B cell (primary cell): ENCODE measurements at regions not wholly inside any gene's neighbourhood (a gene's known extent, or its start where the extent isn't known, plus 50 kb on each side); places are given as distances from the start of the nearest gene placed in this dataset.

ENCODE experiments used
- ATAC-seq: fragments of 200-7000 bp; cut with Tn5 transposase; one replicate; pipeline ENCODE4 v1.10.0; 2021; ENCODE audit warnings: low read depth, mild to moderate bottlenecking, moderate number of reproducible peaks, moderate library complexity
- CTCF ChIA-PET: fragments of 350-600 bp; sonication (Branson Sonifier 250); formaldehyde crosslinking; loops from one replicate; lab custom pipeline; 2021; ENCODE audit warnings: antibody characterized with exemption, inconsistent platforms; lab: Charles Lee
- POLR2A ChIA-PET: fragments of 350-600 bp; sonication (Branson Sonifier 250); formaldehyde crosslinking; loops from one replicate; lab custom pipeline; 2021; ENCODE audit warnings: antibody characterized with exemption; lab: Charles Lee
- DNase-seq: peaks from one replicate; pipeline ENCODE4 v3.0.0; 2013
- H2AFZ ChIP-seq: 2 replicates; pipeline ENCODE4 v1.6.1; 2012; ENCODE audit warnings: mild to moderate bottlenecking, low read depth, low read length; ENCODE audit not compliant: insufficient read depth, poor library complexity, severe bottlenecking
- H3K27ac ChIP-seq, 2 donors: 1 replicate in 1 of 2; 2 replicates in 1 of 2; pipeline ENCODE4 v1.5.1; 2012 to 2013; ENCODE audit warnings: low read length in 2 of 2, mild to moderate bottlenecking in 2 of 2, moderate library complexity in 1 of 2
- H3K27me3 ChIP-seq, 4 experiments: fragments of 200-600 bp in 1 of 4; sonication (generic) in 1 of 4; replicated peaks in 1 of 4; 1 replicate in 2 of 4; 2 replicates in 2 of 4; pipeline versions ENCODE4 v1.6.1 to v1.7.0; 2013 to 2016; ENCODE audit warnings: low read length in 3 of 4, mild to moderate bottlenecking in 2 of 4, mixed read lengths in 1 of 4, moderate library complexity in 1 of 4; ENCODE audit not compliant: insufficient read depth in 4 of 4, control insufficient read depth in 3 of 4; ENCODE audit errors: control extremely low read depth in 1 of 4
- H3K36me3 ChIP-seq, 2 experiments: replicated peaks in 1 of 2; 1 replicate in 1 of 2; 2 replicates in 1 of 2; pipeline versions ENCODE4 v1.6.1 to v1.7.1; 2013; ENCODE audit warnings: low read length in 1 of 2; ENCODE audit not compliant: insufficient read depth in 2 of 2, control insufficient read depth in 1 of 2; ENCODE audit errors: control extremely low read depth in 1 of 2, extremely low read depth in 1 of 2
- H3K4me1 ChIP-seq, 2 donors: fragments of 200-600 bp in 1 of 2; sonication (generic) in 1 of 2; 1 replicate in 1 of 2; 2 replicates in 1 of 2; pipeline versions ENCODE4 v1.5.1 to v1.6.1; 2013 to 2017; ENCODE audit warnings: low read length in 2 of 2; ENCODE audit not compliant: control insufficient read depth in 2 of 2, insufficient read depth in 2 of 2
- H3K4me2 ChIP-seq: replicated peaks from 2 replicates; pipeline ENCODE3; 2012; ENCODE audit warnings: mild to moderate bottlenecking, low read depth, low read length; ENCODE audit not compliant: poor library complexity, severe bottlenecking
- H3K4me3 ChIP-seq, 5 experiments: fragments of 200-600 bp in 1 of 5; sonication (generic) in 1 of 5; 1 replicate in 3 of 5; 2 replicates in 2 of 5; pipeline versions ENCODE4 v1.5.1 to v1.7.0; 2011 to 2016; ENCODE audit warnings: low read length in 4 of 5, mild to moderate bottlenecking in 4 of 5, low read depth in 2 of 5, control low read depth in 1 of 5, moderate library complexity in 1 of 5; ENCODE audit not compliant: insufficient read depth in 1 of 5; ENCODE audit errors: control extremely low read depth in 1 of 5, extremely low read depth in 1 of 5
- H3K79me2 ChIP-seq: fragments of 200-600 bp; sonication (generic); one replicate; pipeline ENCODE4 v1.6.0; 2016; ENCODE audit warnings: low read length; ENCODE audit not compliant: control insufficient read depth, insufficient read depth
- H3K9ac ChIP-seq: fragments of 200-600 bp; sonication (generic); 2 replicates; pipeline ENCODE4 v1.6.1; 2017; ENCODE audit warnings: mild to moderate bottlenecking, low read length, moderate library complexity
- H3K9me3 ChIP-seq, 3 donors: one replicate each; pipeline versions ENCODE4 v1.6.1 to v1.7.1; 2013; ENCODE audit warnings: low read length in 2 of 3; ENCODE audit not compliant: control insufficient read depth in 2 of 3, insufficient read depth in 1 of 3; ENCODE audit errors: control extremely low read depth in 1 of 3
- H4K20me1 ChIP-seq: 2 replicates; pipeline ENCODE4 v1.6.0; 2012; ENCODE audit warnings: mild to moderate bottlenecking, low read length; ENCODE audit not compliant: insufficient read depth, control insufficient read depth, poor library complexity, severe bottlenecking
- H3K27ac Mint-ChIP-seq: one replicate; pipeline ENCODE4 v1.8.0; 2021; ENCODE audit warnings: mixed read lengths
- H3K27me3 Mint-ChIP-seq: one replicate; pipeline ENCODE4 v1.8.0; 2021; ENCODE audit warnings: mixed read lengths
- H3K4me1 Mint-ChIP-seq: one replicate; pipeline ENCODE4 v1.8.0; 2021; ENCODE audit warnings: mixed read lengths
- H3K4me3 Mint-ChIP-seq: one replicate; pipeline ENCODE4 v1.8.0; 2021; ENCODE audit warnings: mixed read lengths
- H3K9me3 Mint-ChIP-seq: one replicate; pipeline ENCODE4 v1.8.0; 2022; ENCODE audit warnings: mixed read lengths; ENCODE audit not compliant: insufficient read depth
- CTCF ChIP-seq: fragments of 200-600 bp; IDR thresholded peaks from one replicate; pipeline ENCODE4 v1.8.0; 2022; ENCODE audit warnings: antibody characterized with exemption, mild to moderate bottlenecking
- EZH2 ChIP-seq: IDR thresholded peaks from 2 replicates; pipeline ENCODE4 v1.6.1; 2012; ENCODE audit warnings: borderline replicate concordance, low read depth, mild to moderate bottlenecking, moderate library complexity, low read length; ENCODE audit not compliant: insufficient read depth, poor library complexity, severe bottlenecking
- WGBS: methylation state at CpG from one replicate; pipeline ENCODE4 v1.1.5; 2013; ENCODE audit warnings: missing lambda C conversion rate; ENCODE audit not compliant: insufficient coverage; 5-methylcytosine and 5-hydroxymethylcytosine counted together
- intact Hi-C: fragments of 100-400 bp; cut with micrococcal nuclease; formaldehyde crosslinking; loops from one replicate; pipeline ENCODE4 v1.10.0; 2022

- Histone ChIP-seq H4K20me1 (no peaks in the 10 kb centered on the region), H3K4me2 (no peak overlapping the region), H3K4me1 (no peaks in the 10 kb centered on the region), H3K27me3 (no peaks in the 10 kb centered on the region), H3K36me3 (no peaks in the 10 kb centered on the region), H3K27ac (no peak overlapping the region), H2AFZ (no peak overlapping the region), H3K9ac (no peak overlapping the region), H3K79me2 (no peaks in the 10 kb centered on the region), H3K4me3 (no peak overlapping the region), H3K9me3 (no peaks in the 10 kb centered on the region)
- DNase-seq (no peak), ATAC-seq (no peak)
- no CpG with 5 or more reads among the region's 2 CpGs for WGBS
- Mint-ChIP-seq H3K4me3 (no peak overlapping the region), H3K27ac (no peak overlapping the region), H3K9me3 (no peaks in the 10 kb centered on the region), H3K4me1 (no peaks in the 10 kb centered on the region), H3K27me3 (peaks cover 22% of the 10 kb centered on the region)
- CTCF ChIA-PET = no interaction called here
- intact Hi-C loops = no loop called here
- POLR2A ChIA-PET = no interaction called here
- no peak for TF ChIP-seq EZH2
- TF ChIP-seq CTCF = no peak
Observed at GRCh38 chr6:71171497-71172070, 117.0 kb upstream of the OGFRL1 start.

DNA sequence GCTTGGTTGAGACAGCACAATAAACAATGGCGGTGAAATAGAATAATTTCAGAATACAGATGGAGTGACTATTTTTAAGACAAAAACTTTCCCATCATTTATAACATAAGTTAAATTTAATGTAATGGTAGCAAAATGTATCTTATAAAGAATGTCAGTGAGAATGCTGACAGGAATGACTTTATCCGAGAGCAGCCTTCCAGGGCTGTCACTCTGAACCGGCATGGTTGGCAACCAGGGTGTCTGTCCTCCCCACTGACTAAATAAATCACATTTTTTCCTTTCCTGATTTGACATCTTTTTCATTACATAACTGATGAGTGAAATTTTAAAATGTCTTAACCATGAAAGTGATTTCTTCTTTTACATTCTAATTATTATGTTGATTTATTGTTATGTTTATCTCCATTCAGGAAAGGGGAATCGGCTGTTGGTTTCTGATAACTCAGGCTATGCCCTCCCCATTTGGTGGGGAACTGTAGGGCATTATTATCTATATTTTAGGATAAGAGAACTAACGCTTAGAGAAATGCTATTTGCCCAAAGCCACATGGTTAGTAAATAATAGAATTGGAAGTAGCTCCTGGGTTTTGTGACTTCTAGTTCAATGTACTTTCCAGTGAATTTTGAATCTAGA is 109.2 kb upstream of the OGFRL1 start:
- ChIA-PET POLR2A (no interaction called here), CTCF (no interaction called here)
- TF ChIP-seq EZH2 = no peak
- TF ChIP-seq CTCF = no peak
- no CpG with 5 or more reads among the region's 5 CpGs for WGBS
- Histone ChIP-seq H3K4me3 (no peak overlapping the region), H2AFZ (no peak overlapping the region), H4K20me1 (no peaks in the 10 kb centered on the region), H3K27ac (no peak overlapping the region), H3K4me2 (no peak overlapping the region), H3K9me3 (no peaks in the 10 kb centered on the region), H3K4me1 (no peaks in the 10 kb centered on the region), H3K9ac (no peak overlapping the region), H3K27me3 (peaks cover 0 to 6% (median 4%) of the 10 kb centered on the region in 4 experiments), H3K36me3 (no peaks in the 10 kb centered on the region), H3K79me2 (no peaks in the 10 kb centered on the region)
- Mint-ChIP-seq H3K9me3 (no peaks in the 10 kb centered on the region), H3K4me1 (no peaks in the 10 kb centered on the region), H3K27me3 (peaks cover 52% of the 10 kb centered on the region), H3K4me3 (no peak overlapping the region), H3K27ac (no peak overlapping the region)
- no peak for ATAC-seq
- intact Hi-C loops = no loop called here
- no peak for DNase-seq
